Iris pigment epithelial cell (primary cell): ENCODE measurements at regions not wholly inside any gene's neighbourhood (a gene's known extent, or its start where the extent isn't known, plus 50 kb on each side); places are given as distances from the start of the nearest gene placed in this dataset.
A peak's percentile ranks its signal among the peaks of the same experiment; 100 is the strongest.

Experiments used
- DNase-seq: peaks from one replicate; pipeline ENCODE4 v3.0.0-alpha.2; 2011; ENCODE audit warnings: low read depth

- DNase-seq = peak; percentile 12
Measured at GRCh38 chr1:228796945-228797344, 61.7 kb downstream of the RHOU start.

- DNase-seq = no peak
Measured at GRCh38 chr1:228798035-228798434, 62.8 kb downstream of the RHOU start.

GRCh38 chr1:228798548-228798947 is 63.3 kb downstream of the RHOU start:
- no peak for DNase-seq

GRCh38 chr1:228799924-228800323 is 64.6 kb downstream of the RHOU start:
- no peak for DNase-seq

GRCh38 chr1:228801068-228801467 is 65.8 kb downstream of the RHOU start:
- DNase-seq = no peak

- peak; percentile 82 for DNase-seq
Measured at GRCh38 chr1:228802386-228803220, 67.3 kb downstream of the RHOU start.

GRCh38 chr1:228803421-228803820 is 68.1 kb downstream of the RHOU start:
- no peak for DNase-seq

GRCh38 chr1:228804173-228804572 is 68.9 kb downstream of the RHOU start:
- no peak for DNase-seq

GRCh38 chr1:228804640-228805413 is 69.5 kb downstream of the RHOU start:
- DNase-seq = no peak

- no peak for DNase-seq
Measured at GRCh38 chr1:228807904-228808605, 72.8 kb downstream of the RHOU start.

- no peak for DNase-seq
Measured at GRCh38 chr1:228809621-228810394, 74.5 kb downstream of the RHOU start.

- DNase-seq = no peak
Measured at GRCh38 chr1:228810395-228810758, 75.1 kb downstream of the RHOU start.

- DNase-seq = no peak
Measured at GRCh38 chr1:228810878-228811711, 75.8 kb downstream of the RHOU start.

GRCh38 chr1:228811712-228812305 is 76.5 kb downstream of the RHOU start:
- no peak for DNase-seq

- no peak for DNase-seq
Measured at GRCh38 chr1:228812961-228813360, 77.7 kb downstream of the RHOU start.

GRCh38 chr1:228814176-228814575 is 78.9 kb downstream of the RHOU start:
- no peak for DNase-seq

GRCh38 chr1:228818296-228818695 is 83.0 kb downstream of the RHOU start:
- no peak for DNase-seq

- DNase-seq = no peak
Measured at GRCh38 chr1:228818928-228819630, 83.8 kb downstream of the RHOU start.

GRCh38 chr1:228821252-228821651 is 86.0 kb downstream of the RHOU start:
- DNase-seq = no peak

- no peak for DNase-seq
Measured at GRCh38 chr1:228823200-228823599, 87.9 kb downstream of the RHOU start.
